Muscle of arm (tissue), 1 donor: ENCODE measurements at regions not wholly inside any gene's neighbourhood (a gene's known extent, or its start where the extent isn't known, plus 50 kb on each side); places are given as distances from the start of the nearest gene placed in this dataset.

Experiments
- DNase-seq: peaks from one replicate; pipeline ENCODE4 v3.0.0-alpha.2; 2013

DNA sequence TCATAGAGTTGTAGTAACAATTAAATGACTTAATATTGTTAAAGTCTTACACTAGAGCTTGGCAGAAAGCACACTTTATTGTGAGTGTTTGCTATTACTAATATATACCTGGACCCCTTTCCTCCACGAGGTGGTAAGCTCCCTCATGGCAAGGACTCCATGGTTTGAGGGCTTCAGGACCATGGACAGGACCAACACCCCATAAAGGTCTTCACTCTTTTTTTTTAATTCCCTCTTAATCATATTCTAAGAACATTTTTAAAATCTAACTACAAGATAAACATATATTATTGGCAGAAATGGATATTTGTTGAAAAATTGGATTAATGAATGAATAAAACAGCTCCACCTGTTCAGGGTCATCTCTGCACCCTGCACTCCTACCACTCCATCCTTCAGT is 154.5 kb downstream of the CBLN1 start:
- no peak for DNase-seq

DNA sequence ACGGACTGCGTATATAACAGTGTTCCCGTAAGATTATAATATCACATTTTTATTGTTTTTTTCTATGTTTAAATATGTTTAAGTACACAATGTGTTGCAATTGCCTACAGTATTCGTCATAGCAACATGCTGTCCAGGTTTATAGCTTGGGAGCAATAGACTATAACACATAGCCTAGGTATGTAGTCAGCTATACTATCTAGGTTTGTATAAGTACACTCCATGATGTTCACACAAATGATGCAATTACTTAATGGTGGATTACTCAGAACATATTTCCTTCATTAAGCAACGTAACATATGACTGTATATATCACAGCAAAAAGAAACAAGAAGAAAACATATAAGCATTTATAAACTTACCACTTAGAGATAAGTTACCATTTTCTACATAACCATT is 160.0 kb downstream of the CBLN1 start:
- DNase-seq, result no peak

DNA sequence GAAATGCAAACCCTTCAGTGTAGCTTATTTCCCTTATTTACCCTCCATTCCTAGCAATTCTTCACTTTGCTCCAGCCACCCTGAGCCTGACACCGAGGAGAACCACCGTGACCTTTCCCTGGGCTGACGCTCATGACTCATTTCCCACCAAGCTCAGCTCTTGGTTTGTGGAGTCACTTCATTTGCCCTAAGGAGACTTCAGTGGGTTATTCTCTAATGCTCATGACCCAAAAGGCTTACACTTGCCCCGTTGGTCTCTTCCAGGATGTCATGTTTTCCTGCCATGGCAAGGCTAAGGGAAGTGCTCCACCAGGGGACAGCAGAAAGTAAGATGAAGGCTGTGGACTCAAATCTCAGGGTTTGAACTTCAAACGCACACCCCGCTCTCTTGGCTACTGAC is 161.0 kb downstream of the CBLN1 start:
- no peak for DNase-seq

DNA sequence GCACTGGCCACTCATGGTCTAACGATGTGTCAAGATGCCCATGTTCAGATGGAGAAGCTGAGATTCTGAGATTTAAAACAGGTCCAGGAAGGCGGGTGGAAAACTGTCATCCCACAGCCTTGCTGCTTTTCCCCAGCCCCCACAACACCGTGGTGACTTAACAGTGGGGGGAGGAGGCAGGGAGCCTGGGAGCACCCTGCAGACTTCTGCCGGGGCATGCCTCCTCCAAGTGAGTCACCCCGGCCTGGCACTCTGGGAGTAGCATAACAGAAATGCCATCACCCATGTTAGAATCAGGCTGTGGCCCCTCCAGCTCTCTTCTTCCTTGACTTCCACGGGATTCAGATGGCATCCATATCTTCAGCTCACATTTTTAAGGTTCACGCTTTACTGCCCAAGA is 164.8 kb downstream of the CBLN1 start:
- DNase-seq, result no peak

DNA sequence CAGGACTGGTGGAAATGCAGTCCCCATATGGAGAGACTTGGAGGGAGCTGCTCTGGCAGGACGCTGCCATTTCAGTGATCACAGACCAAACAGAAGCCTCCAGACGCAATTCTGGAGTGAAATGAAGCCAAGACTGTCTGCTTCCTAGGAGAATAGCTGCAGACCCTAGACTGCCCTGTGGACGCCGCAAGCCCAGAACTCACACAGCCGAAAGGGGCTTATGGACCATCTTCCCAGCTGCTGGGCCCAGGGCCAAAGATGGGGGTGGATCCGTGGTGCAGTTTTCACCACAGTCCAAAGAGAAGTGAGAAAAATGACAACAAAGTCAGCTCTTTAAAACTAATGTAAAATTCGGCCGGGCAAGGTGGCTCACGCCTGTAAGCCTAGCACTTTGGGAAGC is 165.7 kb downstream of the CBLN1 start:
- DNase-seq, result no peak

DNA sequence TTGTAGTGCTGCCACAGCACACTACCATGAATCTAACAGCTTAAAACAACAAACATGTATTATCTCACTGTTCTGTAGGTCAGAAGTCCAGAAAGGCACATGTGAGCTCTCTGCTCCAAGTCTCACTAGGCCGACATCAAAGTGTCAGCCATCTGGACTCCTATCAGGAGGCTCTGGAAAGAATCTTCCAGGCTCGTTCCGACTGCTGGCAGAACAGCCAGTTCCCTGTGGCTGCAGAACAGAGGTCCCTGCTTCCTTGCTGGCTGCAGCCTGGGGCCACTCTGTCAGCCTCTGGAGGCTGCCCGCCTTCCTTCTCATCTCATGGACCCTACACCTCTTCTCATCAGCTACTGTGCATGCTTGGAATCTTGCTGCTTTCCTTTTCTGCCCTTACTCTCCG is 168.9 kb downstream of the CBLN1 start:
- DNase-seq, result no peak

DNA sequence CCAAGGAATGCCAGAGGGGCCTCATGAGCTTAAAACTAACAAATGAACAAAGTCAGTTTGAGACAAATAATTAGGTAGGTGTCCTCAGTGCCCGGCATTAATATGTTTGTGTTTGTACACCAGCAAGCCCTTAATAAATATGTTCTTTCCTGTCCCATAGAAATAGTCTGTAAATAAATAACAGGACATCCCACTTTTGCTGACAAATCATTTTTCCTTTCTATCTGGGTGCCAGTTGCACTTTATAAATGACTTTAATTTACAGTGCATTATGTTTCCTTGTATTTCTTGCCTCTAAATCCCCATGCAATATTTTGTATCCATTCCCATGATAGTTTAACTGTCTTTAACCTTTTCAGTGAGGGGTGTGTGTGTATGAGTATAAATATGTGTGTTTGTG is 170.3 kb downstream of the CBLN1 start:
- DNase-seq, result no peak

DNA sequence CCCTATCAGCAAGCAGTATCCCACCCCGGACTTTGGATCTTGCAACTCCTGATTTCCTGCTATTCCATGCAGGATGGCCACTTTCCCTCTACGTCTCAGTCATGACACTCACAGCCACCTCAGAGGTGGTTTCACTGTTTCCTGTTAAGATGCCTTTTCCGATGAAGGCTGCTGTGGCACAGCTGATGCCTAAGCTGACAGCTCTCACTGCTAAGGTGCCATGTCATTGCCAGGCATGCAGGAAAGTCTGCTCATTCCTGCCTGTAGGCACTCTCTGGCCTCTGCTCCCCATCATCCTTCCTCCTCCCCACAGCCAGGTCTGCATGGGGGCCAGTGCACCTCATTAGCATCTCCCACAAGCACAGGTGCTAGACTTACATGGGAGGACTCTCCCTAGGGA is 173.0 kb downstream of the CBLN1 start:
- no peak for DNase-seq

DNA sequence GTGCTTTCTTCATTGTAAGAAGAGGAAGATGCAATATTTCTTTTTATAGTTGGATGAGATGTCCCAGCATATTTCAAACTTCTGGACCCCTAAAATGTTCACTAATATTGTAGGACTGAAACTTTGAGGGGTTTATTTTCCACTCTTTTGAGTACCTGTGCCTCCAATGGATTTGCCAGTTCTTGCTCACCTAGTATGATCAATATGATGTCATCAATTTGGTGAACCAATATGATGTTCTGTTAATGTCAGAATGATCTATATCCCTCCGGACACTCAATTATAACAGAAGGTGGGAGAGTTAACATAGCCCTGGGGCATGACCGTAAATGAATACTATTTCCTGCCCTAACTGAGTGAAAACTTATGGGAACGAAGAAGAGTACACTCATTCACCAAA is 178.3 kb downstream of the CBLN1 start:
- DNase-seq, result no peak

DNA sequence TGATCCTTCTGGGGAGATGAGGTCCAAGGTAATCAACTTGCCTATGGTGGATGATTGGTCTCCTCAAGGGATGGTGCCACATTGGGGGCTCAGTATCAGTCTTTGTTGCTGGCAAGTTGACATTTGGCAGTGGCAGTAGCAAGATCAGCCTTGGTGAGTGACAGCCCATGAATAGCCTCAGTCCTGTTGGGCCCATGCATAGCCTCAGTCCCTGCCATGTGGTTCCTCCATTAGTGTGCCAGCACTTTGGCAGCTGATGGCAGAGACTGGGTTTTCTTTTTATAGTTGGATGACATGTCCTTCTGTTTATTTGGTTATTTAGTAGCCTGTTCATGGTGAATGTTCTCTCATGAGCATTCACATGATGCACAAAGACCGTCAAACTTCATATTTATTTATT is 179.6 kb downstream of the CBLN1 start:
- DNase-seq, result no peak

DNA sequence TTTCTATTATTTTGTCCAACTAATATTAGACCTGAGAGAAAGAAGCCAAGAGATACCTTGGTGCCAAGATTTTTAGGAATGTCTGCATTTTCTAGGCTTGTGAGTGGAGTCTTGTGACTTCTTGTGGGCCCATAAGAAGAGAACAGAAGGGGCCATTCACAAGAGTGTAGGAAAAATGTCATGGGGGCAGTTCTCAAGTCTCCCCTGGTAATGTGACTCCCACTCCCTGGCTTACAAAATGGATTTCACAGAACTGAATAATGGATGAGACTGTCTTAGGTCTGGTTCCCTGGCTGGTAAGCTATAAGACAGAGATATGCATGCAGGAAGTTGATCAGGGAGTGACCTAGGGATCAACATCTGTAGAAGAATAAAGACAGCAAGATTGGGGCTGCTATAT is 181.3 kb downstream of the CBLN1 start:
- no peak for DNase-seq

DNA sequence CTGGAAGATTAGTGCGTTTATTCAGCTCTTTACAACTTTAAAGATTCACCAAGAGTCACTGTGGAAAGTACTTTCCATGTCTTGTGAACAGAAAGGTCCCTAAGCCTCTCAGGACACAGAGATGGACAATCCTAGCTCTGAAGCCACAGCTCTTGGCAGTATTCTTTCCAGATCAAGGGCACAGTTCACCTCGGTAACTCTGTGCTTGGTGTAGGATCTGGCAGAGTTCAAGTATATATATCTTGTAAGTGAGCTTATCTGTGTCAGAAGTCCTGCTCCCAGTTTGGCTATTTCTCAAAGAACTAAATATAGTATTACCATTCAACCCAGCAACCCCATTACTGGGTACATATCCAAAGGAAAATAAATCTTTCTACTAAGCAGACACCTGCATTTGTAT is 183.7 kb downstream of the CBLN1 start:
- DNase-seq, result no peak

DNA sequence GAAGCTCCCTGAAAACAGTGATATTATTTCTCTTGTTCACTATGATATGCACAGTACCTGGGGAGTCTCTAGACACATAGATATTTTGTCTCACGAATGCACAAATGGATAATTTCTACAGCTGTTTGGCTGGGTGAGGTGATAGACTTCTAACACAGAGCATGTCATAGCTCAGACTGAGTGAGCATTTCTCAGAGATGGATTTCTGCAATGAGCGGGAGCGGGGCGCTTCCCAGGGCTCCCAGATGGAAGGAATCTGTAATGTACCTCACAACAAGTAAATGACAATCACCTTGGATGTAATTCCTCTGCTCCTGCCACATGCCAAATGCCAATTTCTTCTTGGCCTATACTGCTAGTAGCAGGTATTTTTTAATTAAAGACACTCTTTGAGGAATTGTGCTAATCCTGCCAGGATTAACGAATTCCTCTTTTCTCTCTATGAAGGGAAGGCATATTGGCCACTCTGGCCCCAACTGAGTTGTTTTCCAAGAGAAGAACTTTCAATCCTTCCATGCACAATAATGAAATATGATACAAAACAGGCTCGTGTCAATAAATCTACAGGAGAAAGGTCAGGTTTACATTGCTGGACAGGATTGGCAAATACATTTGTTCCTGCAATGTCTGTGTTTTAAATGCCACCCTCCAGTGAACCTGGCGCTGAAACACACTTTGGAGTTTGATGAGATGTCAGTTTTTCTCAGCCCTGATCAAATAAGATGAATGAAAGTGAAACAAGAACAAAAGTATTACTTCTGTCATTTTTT is 185.3 kb downstream of the CBLN1 start:
- DNase-seq, result no peak

DNA sequence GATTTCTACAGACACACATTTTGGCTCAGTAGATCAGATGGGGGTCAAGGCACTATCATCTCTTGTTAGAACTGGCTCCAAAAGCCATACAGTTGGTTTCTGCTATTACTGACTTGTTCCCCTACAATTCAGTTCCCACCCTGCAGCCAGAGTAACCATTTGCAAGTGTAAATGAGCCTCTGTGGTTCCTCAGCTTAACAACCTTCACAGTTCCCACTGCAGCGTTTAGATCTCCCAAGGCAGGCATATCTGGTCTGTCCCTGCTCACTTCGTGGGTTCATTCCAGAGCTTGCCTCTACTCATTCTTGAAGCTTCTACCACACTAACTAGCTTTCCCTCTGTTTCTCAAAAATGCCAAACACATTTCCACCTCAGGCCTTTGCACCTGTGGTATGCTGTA is 186.1 kb downstream of the CBLN1 start:
- DNase-seq, result no peak

DNA sequence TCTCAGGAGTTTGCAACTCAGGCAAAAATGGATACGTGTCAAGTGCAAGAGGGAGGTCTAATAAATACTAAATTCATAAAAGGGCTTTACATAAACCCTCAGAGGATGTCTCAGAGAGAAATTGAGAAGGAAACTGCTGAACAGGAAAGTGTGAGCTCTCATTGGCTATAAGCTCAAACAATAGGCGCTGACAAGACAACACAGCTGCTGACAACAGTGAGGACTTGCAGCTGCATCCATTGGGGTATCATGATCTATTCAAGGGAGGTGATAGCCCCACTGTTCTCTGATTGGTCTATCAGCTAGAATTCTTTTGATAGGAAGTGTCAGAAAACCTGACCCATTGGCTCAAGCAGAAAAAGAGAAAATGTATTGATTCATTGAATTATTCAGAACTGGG is 187.2 kb downstream of the CBLN1 start:
- DNase-seq, result no peak

DNA sequence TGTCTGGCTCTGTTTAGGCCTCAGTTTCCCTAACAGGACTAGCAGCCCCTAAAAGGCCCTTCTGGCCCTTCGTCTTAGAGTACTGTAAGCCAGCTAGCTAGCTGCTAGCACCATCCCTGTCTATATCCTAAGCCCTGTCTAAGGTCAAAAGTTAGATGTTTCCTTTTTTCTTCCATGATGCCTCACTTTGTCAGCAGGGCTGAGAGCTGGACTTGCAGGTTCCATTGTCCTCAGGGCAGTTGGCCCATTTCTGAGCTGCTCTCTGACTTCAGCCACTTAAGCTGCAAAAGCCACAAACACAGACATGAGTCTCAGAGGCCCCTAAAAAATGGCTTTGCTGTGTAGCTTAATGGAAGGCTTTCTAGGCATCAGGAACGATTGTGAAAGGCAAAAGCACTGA is 187.7 kb downstream of the CBLN1 start:
- DNase-seq, result no peak

DNA sequence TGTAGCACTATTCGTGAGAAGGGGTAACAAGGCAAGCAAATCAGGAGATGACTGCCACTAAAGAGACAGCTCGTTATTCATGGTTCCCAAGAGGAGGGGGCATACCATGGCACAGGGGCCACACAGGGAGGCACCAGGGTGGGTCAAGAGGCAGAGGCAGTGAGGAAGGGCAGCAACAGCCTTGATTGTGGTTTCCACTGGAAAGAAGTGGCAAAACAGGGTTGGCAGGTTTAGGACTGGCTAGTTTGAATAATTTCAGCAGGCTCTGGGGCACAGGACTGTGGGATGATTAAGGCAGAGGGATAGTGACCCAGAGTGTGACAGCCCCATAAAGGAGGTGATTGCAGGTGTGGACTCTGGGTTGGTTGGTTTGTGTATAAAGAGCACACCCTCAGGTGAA is 188.9 kb downstream of the CBLN1 start:
- DNase-seq, result no peak

DNA sequence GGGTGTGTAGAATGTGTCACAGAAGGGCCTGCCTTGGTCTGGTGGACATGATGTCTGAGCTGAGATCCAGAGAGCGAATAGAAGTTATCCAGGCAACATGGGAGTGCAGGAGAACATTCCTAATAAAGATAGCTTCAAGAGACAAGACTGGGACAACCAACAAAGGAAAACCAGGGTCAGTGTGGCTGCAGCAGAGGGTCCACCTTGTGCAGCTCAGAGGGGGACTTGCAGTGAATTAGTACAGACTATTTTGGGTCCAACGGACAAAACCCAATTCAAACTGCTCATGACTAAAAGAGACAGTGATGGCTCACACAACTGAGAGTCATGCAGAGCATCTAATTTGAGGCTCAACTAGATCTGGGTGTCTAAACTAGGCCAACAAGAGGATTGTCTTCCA is 192.1 kb downstream of the CBLN1 start:
- DNase-seq, result no peak

DNA sequence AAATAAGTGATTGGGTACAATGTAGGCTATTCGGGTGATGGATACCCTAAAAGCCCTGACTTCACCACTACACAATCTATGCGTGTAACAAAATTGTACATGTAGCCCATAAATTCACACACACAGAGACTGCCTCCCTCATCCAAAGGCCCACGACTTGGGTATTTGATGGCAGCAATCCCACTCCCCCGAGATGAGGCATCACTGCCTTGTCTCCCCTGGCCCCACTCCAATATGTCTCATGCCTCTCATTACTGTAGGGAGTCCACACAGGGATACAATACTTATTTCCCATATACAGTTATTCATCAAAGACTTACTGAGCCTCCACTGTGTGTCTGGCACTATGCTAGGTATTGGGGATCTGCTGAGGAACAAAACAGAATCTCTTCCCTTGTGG is 192.6 kb downstream of the CBLN1 start:
- no peak for DNase-seq

DNA sequence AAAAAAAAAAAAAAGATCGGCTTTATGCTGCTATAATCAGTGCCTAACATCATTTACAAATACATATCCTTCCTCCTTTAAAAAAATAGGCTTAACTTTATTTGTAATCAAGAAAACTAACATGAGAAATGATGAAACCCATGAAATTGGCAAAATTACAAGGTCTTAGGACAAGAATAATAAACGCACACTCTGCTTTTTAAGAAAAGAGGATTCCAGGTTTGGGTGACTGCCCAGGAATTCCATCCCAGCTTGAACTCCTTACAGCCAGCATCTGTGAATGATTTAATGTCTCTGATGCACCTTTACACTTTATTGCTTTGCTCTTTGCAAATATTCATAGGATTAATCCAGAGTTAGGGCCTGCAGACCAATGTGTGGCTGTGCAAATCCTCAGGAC is 196.0 kb downstream of the CBLN1 start:
- DNase-seq, result peak; percentile 35

DNA sequence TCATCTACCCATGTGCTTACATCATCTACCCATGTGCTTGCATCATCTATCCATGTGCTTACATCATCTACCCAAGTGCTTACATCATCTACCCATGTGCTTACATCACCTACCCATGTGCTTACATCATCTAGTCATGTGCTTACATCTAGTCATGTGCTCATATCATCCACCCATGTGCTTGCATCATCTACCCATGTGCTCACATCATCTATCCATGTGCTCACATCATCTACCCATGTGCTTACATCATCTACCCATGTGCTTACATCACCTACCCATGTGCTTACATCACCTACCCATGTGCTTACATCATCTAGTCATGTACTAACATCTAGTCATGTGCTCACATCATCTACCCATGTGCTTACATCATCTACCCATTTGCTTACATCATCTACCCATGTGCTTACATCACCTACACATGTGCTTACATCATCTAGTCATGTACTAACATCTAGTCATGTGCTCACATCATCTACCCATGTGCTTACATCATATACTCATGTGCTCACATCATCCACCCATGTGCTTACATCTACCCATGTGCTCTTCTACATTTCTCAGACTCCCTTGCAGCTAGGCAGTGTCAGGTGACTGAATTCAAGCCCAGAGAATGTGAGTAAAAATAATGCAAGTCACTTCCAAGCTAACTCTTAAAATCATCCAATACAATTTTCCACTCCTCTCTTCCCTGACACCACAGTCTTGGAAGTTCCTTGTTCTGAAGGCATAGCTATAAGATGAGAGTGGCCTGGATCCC is 196.8 kb downstream of the CBLN1 start:
- DNase-seq, result no peak

DNA sequence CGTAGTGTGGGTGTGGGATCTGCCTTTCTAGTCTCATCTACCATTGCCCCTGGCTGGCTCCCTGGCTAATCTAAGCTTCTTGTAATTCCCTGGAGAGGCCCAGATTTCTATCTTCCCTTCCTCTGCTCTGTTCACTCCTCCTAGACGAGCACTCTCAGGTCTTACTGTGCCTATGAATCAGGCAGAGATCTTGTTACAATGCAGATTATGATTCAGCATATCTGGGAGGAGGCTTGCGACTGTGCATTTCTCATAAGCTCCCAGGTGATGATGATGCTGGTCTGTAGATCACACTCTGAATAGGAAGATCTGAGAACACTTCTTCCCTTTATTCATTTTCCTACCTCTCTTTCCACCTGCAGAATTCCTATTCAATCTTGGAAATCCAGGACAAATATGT is 200.1 kb downstream of the CBLN1 start:
- no peak for DNase-seq

DNA sequence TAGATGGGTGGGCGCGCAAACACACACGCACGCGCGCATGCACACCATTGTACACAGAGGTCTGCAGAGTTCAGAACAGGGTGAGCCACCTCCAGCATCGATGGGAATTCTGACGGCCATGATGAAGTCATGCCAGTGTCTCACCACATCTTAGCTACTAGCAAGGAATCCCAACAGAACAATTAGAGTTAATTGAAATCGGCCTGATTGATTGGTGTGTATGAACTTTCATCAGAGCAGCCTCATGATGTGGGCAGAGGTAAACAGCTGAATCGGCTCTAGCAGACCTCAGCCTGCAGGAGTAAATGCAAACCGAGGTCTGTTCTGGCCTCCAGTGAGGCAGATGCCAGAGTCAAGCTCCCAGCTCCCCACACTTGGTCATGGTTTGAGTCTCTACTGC is 200.6 kb downstream of the CBLN1 start:
- no peak for DNase-seq

DNA sequence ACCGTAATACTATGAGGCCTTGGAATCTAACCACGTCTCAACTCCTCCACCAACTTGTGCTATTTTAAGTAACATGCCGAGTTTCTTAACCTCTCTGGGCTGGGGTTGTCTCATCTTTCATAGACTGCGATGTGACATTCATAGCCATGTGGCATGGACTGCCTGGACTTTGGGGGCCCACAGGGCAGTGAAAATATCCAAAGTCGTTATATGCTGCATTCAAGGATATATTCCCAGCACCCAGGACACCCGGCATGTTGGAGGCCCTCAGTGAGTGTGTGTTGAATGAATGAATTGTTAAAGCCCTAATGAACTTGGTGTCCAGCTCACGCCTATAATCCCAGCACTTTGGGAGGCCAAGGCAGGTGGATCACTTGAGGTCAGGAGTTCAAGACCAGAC is 203.1 kb downstream of the CBLN1 start:
- DNase-seq, result no peak
